ENCODE measurements at regions not wholly inside any gene's neighbourhood (a gene's known extent, or its start where the extent isn't known, plus 50 kb on each side); places are given as distances from the start of the nearest gene placed in this dataset.
"Not testable (repeated sequence)": the region's sequence is repeated elsewhere in the genome, so short reads cannot be mapped to it uniquely, and the experiment has no call there.

DNA sequence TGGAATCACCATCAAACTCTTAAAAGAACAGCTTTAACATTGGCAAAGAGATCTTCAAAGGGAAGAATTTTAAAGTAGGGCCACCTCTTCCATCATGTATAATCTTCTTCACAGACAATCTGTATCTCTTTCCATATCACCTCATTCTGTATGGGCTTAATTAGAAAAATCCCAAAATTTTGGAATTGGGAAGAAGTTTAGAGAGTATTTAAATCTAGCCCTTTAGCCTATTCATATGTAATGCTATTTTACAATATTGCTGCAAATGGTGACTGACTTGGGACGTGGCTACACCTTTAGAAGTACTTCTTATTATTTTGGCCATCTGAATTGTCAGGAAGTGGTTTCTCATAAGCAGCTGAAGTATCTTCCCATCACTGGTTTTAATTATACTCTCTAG, 474.3 kb downstream of the RFPL4B start:
- DNase-seq, result no peak

DNA sequence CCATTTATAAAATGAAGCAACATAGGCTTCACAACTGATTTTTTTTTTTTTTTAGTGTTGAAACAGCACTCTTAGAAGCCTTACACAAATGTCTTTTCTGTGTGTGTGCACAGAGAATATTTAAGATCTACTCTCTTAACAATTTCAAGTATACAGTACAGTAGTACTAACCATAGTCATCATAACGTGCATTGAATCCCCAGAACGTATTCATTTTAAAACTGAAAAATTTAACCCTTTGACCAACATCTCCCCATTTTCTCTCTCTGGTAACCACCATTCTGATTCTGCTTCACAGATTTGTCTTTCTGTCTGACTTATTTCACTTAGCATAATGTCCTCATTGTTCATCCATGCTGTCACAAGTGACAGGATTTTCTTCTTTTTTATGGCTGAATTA, 475.6 kb downstream of the RFPL4B start:
- DNase-seq, result no peak

DNA sequence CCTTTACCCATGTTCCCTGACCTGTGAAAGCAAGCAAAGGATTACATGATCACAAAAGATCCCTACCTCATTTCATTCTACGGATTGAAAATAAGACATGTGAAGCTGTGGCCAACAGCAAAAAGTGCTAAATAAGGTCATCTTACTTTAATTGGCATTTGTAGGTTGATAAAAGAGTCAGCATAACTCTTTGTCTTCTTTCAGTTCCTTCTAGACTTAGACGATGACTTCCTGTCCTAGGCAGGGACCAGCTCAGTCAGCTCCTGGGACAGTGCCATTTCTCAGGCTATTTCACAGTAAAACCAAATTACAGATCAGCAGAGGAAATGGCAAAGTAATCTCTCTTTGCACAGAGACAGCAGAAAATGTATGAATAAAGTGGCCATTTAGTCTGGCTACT, 480.7 kb downstream of the RFPL4B start:
- no peak for DNase-seq

GRCh38 chr6:112831022-112831421, 483.9 kb downstream of the RFPL4B start:
- no peak for DNase-seq

DNA sequence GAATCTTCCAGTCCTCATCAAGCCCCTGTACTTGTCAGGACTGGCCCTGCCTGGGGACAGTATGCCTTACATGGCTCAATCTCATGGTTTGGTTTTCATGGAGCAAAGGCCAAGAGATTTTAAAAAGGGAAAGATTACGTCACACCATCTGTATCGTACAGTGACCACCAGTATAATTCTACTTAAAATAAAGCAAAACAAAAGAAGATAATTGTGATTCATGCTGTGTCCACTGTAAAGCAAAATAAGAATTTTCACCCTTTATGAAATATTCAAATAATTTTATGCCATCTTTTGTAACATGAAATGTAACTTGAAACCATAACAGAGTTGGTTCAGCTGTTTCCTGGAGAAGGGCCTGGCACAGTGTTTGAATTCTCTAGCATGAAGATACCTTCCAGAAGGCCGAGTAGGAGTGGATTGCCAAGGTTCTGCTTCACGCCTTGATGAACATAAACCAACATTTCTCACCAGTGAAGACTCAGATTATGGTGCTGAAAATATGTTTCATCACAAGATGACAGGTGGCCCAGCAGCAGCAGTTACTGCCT, 486.5 kb downstream of the RFPL4B start:
- no peak for DNase-seq

DNA sequence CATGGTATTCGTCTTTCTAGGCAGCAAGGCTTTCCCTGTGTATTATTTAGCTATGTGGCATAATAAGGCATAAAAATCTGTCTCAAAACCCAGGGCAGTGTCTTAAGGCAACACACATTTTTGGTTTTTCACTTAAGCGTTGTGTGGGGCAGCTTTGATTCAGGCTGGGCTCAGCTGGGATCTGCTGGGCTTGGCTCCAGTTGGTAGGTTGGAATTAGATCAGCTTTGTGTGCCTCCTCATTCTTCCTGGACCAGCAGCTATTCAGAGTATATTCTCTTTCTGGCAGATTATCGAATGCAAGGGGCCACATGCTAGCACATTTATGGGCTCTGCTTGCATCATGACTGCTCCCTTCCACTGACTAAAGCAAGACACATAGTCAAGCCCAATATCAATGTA, 487.9 kb downstream of the RFPL4B start:
- no peak for DNase-seq

DNA sequence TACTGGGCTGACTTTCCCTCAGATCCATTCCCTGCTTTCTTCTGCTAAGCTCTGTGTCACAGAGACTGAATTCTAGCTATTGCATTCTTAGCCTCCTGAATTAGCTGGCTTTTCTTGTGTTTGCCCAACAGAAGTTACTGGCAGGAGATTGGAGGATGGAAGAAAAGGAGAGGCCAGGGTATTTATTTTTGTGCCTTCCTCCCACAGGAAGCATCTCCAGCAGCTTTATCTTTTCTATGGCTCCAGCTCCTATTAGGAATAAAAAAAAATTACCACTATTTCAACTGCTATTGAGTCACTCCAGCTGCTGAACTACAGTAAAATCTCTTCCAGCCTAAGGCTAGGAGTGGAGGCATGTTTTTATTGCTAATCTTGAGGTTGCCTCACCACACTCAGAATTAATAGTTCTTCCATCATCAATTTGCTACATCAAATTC, 492.4 kb downstream of the RFPL4B start:
- DNase-seq, result no peak

DNA sequence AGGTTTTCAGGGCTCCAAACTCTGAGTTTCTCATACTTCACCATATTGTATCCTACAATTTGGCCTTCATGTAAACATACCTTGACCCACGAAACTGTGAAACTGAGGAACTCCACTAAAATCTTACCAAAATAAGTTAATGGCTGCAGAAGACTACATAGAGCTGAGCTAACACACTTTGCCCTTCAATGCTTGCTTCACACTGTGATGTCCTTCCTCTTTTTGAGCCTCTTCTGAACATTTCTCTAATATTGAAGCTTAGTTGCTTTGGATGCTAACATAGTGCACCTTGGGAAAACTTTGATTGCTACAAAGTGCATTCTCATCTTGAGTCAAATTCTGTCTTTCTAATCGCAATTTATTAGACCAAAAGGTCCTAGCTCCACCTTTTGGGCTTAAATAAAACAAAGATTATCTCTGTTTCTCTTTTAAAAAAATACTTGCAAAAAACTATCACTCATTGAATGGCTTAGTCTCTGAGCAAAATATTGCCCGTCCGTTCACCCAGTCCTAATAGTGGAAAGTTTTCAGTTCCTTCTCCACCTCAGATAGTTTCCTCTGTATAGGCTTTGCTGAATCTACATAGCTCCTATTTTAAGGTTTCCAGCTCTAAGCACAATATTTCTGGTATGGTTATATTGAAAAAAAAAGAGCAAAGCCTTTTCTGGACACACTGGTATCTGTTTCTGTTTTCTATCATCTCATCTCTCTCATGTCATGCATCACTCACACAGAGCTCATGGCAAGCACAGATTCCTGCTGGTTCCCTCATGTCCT, 494.6 kb downstream of the RFPL4B start:
- DNase-seq, result no peak

DNA sequence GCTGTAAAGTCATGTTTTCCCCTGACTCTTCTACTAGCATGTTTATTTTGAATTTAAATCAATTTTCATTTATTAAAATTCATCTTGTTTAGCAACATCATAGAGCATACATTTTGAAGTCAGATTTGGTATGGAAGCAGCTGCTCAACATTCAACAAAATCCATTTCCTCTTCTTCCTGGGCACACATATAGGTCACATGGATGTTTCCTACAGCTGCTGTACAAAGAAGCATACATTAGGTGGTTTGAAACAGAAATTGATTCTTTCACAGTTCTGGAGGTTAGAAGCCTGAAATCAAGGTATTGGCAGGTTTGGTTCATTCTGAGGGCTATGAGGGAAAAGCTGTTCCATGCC, 495.2 kb downstream of the RFPL4B start:
- no peak for DNase-seq

DNA sequence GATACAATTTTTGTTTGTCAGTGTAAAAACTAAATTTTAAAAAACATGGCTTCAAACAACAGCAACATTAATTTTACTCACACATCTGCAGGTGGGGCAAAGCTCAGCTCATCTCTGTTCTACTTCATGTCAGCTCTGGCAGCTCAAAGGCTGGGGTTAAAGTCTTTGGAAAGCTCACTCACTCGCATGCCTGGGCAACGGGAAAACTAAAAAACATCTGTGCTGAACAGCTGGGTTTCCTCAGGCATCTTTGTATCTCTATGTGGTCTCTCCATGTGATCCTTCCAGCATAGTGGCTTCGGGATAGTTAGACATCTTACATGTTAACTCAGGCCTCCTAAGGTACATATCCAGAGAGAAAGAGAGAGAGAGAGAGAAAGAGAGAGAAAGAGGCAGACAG, 499.6 kb downstream of the RFPL4B start:
- no peak for DNase-seq

- DNase-seq, result no peak
Observed at GRCh38 chr6:112851146-112851545, 504.0 kb downstream of the RFPL4B start.

- no peak for DNase-seq
Observed at GRCh38 chr6:112853162-112853561, 506.0 kb downstream of the RFPL4B start.

DNA sequence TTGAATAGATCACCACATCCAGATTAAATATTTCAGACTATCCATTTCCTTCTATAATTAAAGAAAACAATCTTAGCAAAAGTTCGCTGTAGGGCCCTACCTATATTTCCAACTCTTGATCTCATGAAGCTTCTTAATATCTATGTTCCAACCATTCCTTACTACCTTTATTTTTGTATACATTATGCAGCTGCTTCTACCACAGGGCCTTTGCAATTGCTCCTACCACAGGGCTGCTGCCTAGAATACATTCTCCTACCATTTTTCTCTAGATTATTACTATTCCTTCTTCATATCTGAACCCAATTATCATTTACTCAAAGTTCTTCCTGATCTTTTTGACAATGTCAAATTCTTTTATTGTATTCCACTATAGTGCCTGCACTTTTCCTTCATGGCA, 516.6 kb downstream of the RFPL4B start:
- DNase-seq, result no peak

- DNase-seq, result no peak
Observed at GRCh38 chr6:112865131-112865530, 518.0 kb downstream of the RFPL4B start.

DNA sequence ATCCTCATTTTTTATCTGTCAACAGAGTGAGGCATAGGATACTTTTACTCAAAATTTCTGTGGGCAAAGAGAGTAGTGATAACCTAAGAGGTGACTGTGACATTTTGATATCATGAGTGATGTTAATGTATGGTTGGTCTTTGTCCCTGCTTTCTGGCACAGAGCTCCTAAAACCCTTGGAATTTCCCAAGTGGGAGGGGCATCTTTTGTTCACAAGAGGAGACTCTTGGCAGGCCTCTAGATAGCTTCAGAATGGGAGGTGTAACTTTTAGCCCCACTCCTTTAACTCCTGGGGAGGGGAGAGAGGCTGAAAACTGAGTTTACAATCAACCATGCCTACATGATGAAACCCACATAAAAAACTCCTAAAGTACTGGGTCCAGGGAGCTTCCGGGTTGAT, 527.8 kb downstream of the RFPL4B start:
- no peak for DNase-seq

GRCh38 chr6:112877134-112878100, 530.3 kb downstream of the RFPL4B start:
- DNase-seq, result no peak

- DNase-seq, result peak; percentile 32
Observed at GRCh38 chr6:112879920-112880413, 532.8 kb downstream of the RFPL4B start.

DNA sequence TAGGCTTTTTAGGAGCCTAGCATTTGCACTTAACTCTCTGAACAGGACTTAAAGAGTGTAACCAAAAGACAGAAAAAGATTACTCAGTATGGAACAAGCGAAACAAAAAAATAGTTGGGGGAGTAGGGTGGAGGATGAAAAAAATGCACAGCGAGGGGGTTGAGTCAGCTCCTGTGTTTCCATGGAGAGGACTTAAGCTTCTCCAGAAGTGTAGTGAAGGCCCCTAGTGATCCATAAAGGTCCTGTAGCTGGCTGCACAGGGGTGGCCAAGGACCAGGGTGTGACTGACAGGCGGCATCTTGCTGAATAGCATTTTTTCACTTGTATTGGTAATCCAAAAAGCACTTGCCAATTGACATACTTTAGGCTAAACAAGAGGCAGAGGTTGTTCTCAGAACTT, 533.9 kb downstream of the RFPL4B start:
- no peak for DNase-seq

GRCh38 chr6:112881828-112882780, 535.0 kb downstream of the RFPL4B start:
- no peak for DNase-seq

GRCh38 chr6:112883095-112883494, 536.0 kb downstream of the RFPL4B start:
- no peak for DNase-seq

GRCh38 chr6:112886415-112886814, 539.3 kb downstream of the RFPL4B start:
- no peak for DNase-seq

DNA sequence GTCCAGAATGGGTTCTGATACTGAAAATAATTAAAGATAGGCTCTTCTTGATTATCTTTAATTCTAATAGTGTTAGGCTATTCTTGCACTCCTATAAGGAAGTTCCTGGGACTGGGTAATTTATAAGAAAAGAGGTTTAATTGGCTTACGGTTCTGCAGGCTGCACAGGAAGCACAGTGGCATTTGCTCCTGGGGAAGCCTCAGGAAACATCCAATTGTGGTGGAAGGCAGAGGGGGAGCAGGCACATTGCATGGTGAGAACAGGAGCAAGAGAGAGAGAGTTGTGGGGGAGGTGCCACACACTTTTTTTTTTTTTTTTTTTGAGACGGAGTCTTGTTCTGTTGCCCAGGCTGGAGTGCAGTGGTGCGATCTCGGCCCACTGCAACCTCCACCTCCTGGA, 540.3 kb downstream of the RFPL4B start:
- DNase-seq, result not testable (repeated sequence)

All from DMS 273 treated with DMSO at 0.1 percent for 48 hours (cell line).